Gastrocnemius medialis (tissue), 4 donors: ENCODE measurements at regions not wholly inside any gene's neighbourhood (a gene's known extent, or its start where the extent isn't known, plus 50 kb on each side); places are given as distances from the start of the nearest gene placed in this dataset.

Experiments
- POLR2A ChIP-seq, 2 donors: fragments of 450-650 bp; IDR thresholded peaks; one replicate each; pipeline ENCODE4 v1.6.1; 2017; ENCODE audit warnings: antibody characterized with exemption in 2 of 2, mild to moderate bottlenecking in 2 of 2, moderate library complexity in 2 of 2
- TF ChIP-seq, protein P1 (sequence below), 5 experiments: fragments of 450-650 bp in 3 of 5; fragments of 200-600 bp in 2 of 5; sonication (generic) in 2 of 5; IDR thresholded peaks in 4 of 5; conservative IDR thresholded peaks in 1 of 5; 1 replicate in 4 of 5; 2 replicates in 1 of 5; pipeline ENCODE4 v1.5.1; 2016 to 2019; ENCODE audit warnings: antibody characterized with exemption in 5 of 5, mild to moderate bottlenecking in 3 of 5, moderate library complexity in 3 of 5

DNA sequence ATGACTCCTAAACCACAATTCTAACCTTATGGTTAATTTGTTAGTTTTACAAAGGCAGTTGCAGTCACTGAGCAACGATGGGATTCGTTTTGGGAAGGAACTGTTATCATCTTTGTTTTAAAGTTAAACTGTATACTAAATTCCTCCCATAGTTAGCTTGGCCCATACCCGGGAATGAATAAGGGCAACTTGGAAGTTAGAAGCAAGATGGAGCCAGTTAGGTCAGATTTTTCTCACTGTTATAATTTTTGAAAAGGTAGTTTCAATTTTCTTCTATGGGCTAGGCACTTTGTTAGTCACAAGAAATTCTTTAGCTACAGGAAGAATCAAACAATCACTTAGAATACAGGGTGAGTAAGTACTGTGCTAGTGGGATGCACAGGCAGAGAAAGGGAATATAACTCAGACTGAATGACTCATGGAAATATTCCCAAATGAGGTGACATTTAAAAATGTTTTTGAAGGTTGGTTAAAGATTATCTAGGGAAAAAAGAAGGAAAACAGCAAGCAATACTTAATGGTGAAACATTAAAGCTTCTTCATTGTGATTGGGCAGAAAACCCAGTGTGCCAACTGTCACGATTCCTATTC lies 153.6 kb downstream of the MAGEB17 start:
- TF ChIP-seq, protein P1, sequence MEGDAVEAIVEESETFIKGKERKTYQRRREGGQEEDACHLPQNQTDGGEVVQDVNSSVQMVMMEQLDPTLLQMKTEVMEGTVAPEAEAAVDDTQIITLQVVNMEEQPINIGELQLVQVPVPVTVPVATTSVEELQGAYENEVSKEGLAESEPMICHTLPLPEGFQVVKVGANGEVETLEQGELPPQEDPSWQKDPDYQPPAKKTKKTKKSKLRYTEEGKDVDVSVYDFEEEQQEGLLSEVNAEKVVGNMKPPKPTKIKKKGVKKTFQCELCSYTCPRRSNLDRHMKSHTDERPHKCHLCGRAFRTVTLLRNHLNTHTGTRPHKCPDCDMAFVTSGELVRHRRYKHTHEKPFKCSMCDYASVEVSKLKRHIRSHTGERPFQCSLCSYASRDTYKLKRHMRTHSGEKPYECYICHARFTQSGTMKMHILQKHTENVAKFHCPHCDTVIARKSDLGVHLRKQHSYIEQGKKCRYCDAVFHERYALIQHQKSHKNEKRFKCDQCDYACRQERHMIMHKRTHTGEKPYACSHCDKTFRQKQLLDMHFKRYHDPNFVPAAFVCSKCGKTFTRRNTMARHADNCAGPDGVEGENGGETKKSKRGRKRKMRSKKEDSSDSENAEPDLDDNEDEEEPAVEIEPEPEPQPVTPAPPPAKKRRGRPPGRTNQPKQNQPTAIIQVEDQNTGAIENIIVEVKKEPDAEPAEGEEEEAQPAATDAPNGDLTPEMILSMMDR (IDR thresholded peaks at IDR 0.05 in 4 of 5, conservative IDR thresholded peaks at IDR 0.05 in 1 of 5), result no peak
- TF ChIP-seq POLR2A (IDR thresholded peaks at IDR 0.05), result no peak
